HG03439 (cell line): ENCODE measurements at regions not wholly inside any gene's neighbourhood (a gene's known extent, or its start where the extent isn't known, plus 50 kb on each side); places are given as distances from the start of the nearest gene placed in this dataset.
"Not testable (repeated sequence)": the region's sequence is repeated elsewhere in the genome, so short reads cannot be mapped to it uniquely, and the experiment has no call there.

ENCODE experiments used
- ATAC-seq: cut with Tn5 transposase; IDR thresholded peaks from one replicate; pipeline ENCODE4 v1.9.1; 2021; ENCODE audit warnings: mild to moderate bottlenecking, moderate library complexity; ENCODE audit not compliant: unreplicated experiment

- ATAC-seq: no peak
Measured at GRCh38 chr19:28609091-28609755, 603.7 kb downstream of the UQCRFS1 start.

GRCh38 chr19:28608292-28608691 lies 604.7 kb downstream of the UQCRFS1 start:
- no peak for ATAC-seq

GRCh38 chr19:28607066-28607583 lies 605.8 kb downstream of the UQCRFS1 start:
- no peak for ATAC-seq

DNA sequence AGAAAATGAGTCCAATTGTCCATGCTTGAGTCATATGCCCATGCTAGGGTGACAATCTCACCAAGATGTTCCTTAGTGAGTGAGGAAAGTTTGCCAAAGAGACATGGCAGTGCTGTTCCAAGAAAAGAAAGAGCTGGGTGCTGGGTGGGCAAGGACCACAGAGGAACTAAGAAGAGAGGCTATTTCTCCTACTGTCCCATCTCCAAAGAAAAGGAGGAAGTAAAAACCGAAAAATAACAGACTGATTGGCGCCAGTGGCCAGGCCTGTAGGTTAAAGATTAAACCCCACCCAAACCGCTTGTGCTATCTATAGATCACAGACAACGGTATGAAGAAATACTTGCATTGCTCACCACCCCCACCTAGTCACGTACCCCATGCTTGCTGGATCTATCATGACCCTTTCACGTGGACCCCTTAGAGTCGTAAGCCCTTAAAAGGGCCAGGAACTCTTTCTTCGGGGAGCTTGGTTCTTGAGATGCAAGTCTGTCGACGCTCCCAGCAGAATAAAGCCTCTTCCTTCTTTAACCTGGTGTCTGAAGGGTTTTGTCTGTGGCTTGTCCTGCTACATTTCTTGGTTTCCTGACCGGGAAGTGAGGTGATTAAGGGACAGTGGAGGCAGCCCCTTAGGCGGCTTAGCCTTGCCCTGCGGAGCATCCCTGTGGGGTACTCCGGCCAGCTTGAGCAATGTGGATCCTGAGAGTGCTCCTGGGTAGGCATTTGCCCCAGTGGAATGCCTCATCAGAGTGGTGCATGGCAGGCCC lies 606.5 kb downstream of the UQCRFS1 start:
- ATAC-seq: no peak

GRCh38 chr19:28605501-28606268 lies 607.3 kb downstream of the UQCRFS1 start:
- ATAC-seq: no peak

DNA sequence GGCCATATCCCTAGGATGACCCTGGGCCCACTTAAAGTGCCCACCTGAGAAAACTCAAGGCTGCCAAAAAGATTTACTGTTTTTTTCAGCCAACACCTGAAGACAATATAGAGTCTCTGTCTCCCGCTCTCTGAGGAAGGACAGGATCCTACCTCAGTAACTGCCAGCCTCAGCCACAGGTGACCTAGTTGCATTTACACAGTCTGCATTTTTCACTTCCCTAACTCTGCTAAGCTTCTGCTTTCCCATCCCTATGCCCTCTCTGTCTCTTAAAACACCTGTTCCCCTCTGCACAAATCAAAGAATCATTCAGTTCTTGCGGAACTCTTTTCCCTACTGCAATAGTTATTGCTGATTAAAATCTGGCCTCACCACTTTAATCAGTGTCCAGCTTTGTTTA lies 609.5 kb downstream of the UQCRFS1 start:
- no peak for ATAC-seq

- ATAC-seq: no peak
Measured at GRCh38 chr19:28602675-28603298, 610.2 kb downstream of the UQCRFS1 start.

DNA sequence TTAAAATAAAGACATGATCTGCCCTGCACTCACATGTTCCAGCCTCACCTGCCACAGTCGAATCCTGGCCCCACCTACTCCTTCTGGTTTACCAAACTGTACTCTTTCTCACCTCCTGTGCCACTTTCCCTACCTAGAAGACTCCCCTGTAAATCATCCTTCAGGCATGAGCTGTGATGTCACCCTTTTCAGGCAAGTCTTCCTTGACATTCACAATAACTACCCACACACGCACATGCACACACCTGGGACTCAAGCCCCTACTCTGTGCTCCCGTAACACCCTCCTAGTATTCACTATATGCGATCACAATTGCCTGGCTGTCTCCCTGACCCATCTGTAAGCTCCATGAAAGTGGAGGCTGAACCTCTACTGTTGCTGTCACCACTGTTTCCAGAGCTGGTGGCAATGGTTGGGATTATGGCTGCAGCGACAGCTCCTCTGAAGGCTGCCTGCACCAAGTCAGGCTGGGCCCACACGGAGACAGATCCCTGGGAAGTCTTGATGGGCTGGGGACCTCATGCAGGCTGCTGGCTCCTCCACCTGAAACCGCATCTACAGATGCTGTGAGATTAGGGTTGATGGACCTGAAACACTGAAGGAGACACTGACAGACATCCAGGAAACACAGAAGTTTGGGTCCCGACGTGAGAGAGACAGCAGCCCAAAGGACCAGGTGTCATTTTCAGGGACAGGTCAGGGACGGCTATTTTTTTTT lies 611.1 kb downstream of the UQCRFS1 start:
- no peak for ATAC-seq

DNA sequence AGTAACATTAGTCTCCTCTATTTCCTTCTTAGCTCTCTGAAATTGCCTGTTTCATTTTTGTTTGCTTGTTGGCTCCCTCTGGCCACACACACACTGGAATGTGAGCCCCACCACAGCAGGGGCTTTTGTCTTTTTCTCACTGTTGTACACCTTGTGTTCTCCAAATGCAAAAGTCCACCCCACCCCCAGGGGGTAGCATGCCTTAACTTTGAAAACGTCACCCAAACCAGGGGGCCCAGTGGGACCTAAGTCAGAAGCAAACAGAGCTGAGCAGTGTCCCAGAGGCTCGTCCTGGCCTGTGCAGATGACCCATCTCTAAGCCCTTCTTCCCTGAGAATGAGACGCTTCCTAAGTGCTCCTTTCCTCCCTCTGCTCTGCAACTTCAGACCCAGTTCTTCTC lies 614.1 kb downstream of the UQCRFS1 start:
- no peak for ATAC-seq

GRCh38 chr19:28596561-28597071 lies 616.3 kb downstream of the UQCRFS1 start:
- no peak for ATAC-seq

- ATAC-seq: no peak
Measured at GRCh38 chr19:28595722-28596480, 617.0 kb downstream of the UQCRFS1 start.

- no peak for ATAC-seq
Measured at GRCh38 chr19:28594737-28595136, 618.2 kb downstream of the UQCRFS1 start.

- not testable (repeated sequence) for ATAC-seq
Measured at GRCh38 chr19:28589991-28590411, 623.0 kb downstream of the UQCRFS1 start.

- no peak for ATAC-seq
Measured at GRCh38 chr19:28586474-28586873, 626.5 kb downstream of the UQCRFS1 start.

GRCh38 chr19:28585796-28586195 lies 627.2 kb downstream of the UQCRFS1 start:
- no peak for ATAC-seq

GRCh38 chr19:28583713-28584112 lies 629.2 kb downstream of the UQCRFS1 start:
- ATAC-seq: no peak

- ATAC-seq: no peak
Measured at GRCh38 chr19:28583242-28583641, 629.7 kb downstream of the UQCRFS1 start.

DNA sequence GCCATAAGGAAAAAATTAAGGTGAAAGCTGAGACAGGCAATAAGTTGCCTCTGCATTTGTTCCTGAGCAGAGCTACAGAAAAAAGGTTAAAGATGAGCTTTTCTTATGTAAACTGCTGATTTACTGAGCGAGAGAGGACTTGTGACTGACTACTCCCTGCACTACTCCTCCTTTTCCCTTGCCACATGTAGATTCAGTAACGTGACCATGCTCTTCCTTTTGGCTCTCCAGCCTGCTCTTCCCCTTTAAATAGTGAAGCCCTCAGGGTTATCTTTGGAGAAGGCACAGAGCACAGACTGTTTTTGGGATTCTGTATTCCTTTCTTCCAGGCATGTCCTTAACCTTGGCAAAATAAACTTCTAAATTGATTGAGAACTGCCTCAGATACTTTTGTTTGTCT lies 630.2 kb downstream of the UQCRFS1 start:
- no peak for ATAC-seq

DNA sequence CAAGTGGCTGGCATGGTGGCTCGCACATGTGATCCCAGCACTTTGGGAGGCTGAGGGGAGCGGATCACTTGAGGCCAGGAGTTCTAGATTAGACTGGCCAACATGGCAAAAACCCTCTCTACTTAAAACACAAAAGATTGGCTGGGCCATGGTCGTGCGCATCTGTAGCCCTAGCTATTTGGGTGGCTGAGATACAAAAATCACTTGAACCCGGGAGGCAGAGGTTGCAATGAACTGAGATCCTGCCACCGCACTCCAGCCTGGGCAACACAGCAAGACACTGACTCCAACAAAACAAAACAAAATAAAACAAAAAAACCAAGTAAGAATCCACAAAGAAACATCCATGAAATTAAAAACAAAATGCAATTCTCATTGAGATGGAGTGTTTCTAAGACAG lies 630.6 kb downstream of the UQCRFS1 start:
- ATAC-seq: no peak

DNA sequence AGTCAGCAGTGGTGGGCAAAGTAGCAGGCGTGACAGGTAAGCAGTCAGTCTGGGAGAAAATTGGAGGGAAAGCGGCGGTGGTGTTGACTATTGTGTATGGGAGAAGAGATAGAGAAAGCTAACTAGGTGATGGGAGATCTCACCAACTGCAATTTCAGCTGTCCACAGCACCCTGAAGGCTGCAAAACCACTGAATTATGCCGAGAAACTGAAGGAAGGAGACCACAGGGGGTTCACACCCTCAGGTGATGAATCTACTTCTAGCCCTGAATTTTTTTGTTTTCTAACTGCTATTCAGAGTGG lies 631.5 kb downstream of the UQCRFS1 start:
- no peak for ATAC-seq
